Adrenal gland (tissue), 5 donors: ENCODE measurements at regions not wholly inside any gene's neighbourhood (a gene's known extent, or its start where the extent isn't known, plus 50 kb on each side); places are given as distances from the start of the nearest gene placed in this dataset.

ENCODE experiments used
- CTCF ChIP-seq, 6 experiments: fragments of 450-650 bp in 4 of 6; fragments of 200-600 bp in 2 of 6; sonication (generic) in 1 of 6; IDR thresholded peaks; 1 replicate in 5 of 6; 2 replicates in 1 of 6; pipeline versions ENCODE4 v1.5.1 to v1.8.0; 2016 to 2021; ENCODE audit warnings: antibody characterized with exemption in 6 of 6, mild to moderate bottlenecking in 2 of 6, moderate library complexity in 1 of 6
- POLR2A ChIP-seq, 2 donors: fragments of 450-650 bp; IDR thresholded peaks; one replicate each; pipeline ENCODE4 v1.6.1; 2017; ENCODE audit warnings: antibody characterized with exemption in 2 of 2, mild to moderate bottlenecking in 2 of 2, moderate library complexity in 1 of 2
- donor health status: DM: no; HTN: no; CAD: no.

- TF ChIP-seq CTCF (IDR thresholded peaks at IDR 0.05) (no peak), POLR2A (IDR thresholded peaks at IDR 0.05) (no peak)
Observed at GRCh38 chr10:91061187-91061586, 140.3 kb upstream of the ANKRD1 start.
